Motor neuron (in vitro differentiated cells): ENCODE measurements at regions not wholly inside any gene's neighbourhood (a gene's known extent, or its start where the extent isn't known, plus 50 kb on each side); places are given as distances from the start of the nearest gene placed in this dataset.
A peak's percentile ranks its signal among the peaks of the same experiment; 100 is the strongest.

Source experiments
- ATAC-seq, 8 experiments: fragments of 200-7000 bp; cut with Tn5 transposase; replicated peaks in 6 of 8; 2 replicates each; pipeline ENCODE4 v1.8.0; 2021; ENCODE audit warnings: mild to moderate bottlenecking in 8 of 8, moderate library complexity in 8 of 8
- H3K27ac ChIP-seq, 2 donors: fragments of 250-450 bp; sonication (Bioruptor Pico); 2 replicates each; pipeline ENCODE4 v1.9.0; 2021; ENCODE audit warnings: antibody characterized with exemption in 2 of 2, mild to moderate bottlenecking in 2 of 2, moderate library complexity in 1 of 2
- H3K4me1 ChIP-seq, 2 donors: fragments of 250-450 bp; sonication (Bioruptor Pico); replicated peaks in 1 of 2; 2 replicates each; pipeline ENCODE4 v1.6.1; 2021; ENCODE audit warnings: antibody characterized with exemption in 2 of 2, mild to moderate bottlenecking in 2 of 2, moderate library complexity in 1 of 2
- H3K4me3 ChIP-seq, 5 donors: fragments of 250-450 bp; sonication (Bioruptor Pico); 2 replicates each; pipeline ENCODE4 v1.9.0; 2021; ENCODE audit warnings: antibody characterized with exemption in 5 of 5, mild to moderate bottlenecking in 5 of 5, moderate library complexity in 4 of 5
- WGBS, 10 experiments: fragments of 450-650 bp; shearing (Covaris generic); methylation state at CpG; one replicate each; pipeline ENCODE4 v1.0.0; 2022; 5-methylcytosine and 5-hydroxymethylcytosine counted together
- in situ Hi-C, 9 experiments: fragments of 400-800 bp; cut with MboI; loops; one replicate each; pipeline ENCODE4 v1.15.0; 2021; ENCODE audit warnings: low sequenced_read_pairs in 9 of 9, low pct_unique_long_range_greater_than_20kb in 2 of 9; ENCODE audit not compliant: unreplicated experiment in 9 of 9

GRCh38 chr1:238537641-238538040 is 646.9 kb upstream of the ZP4 start:
- Histone ChIP-seq H3K4me1 (peaks cover 12 to 19% of the 10 kb centered on the region in 2 donors), H3K27ac (no peak overlapping the region), H3K4me3 (no peak overlapping the region)
- 16 to 64% (median 50%) methylated on average over 2 to 3 of the region's 3 CpGs for WGBS, 10 experiments
- ATAC-seq = peak in 2 of 8 experiments; percentile 45 to 54
- in situ Hi-C loops = no loop called here

GRCh38 chr1:238530209-238530851 is 639.6 kb upstream of the ZP4 start:
- in situ Hi-C loops = no loop called here
- WGBS, 10 experiments = 0 to 100% (median 91%) methylated on average over 1 to 7 of the region's 13 CpGs; no CpG with 5 or more reads in 2 of the 10 experiments
- ATAC-seq = no peak
- no peak overlapping the region for H3K27ac ChIP-seq
- no peak overlapping the region for H3K4me3 ChIP-seq
- H3K4me1 ChIP-seq = no peaks in the 10 kb centered on the region

GRCh38 chr1:238517711-238518110 is 627.0 kb upstream of the ZP4 start:
- Histone ChIP-seq H3K27ac (no peak overlapping the region), H3K4me1 (no peaks in the 10 kb centered on the region), H3K4me3 (no peak overlapping the region)
- no peak for ATAC-seq
- in situ Hi-C loops = no loop called here
- 26 to 88% (median 77%) methylated on average over 2 to 4 of the region's 4 CpGs for WGBS, 10 experiments

GRCh38 chr1:238501290-238501689 is 610.6 kb upstream of the ZP4 start:
- H3K27ac ChIP-seq = no peak overlapping the region
- no peak overlapping the region for H3K4me3 ChIP-seq
- no peaks in the 10 kb centered on the region for H3K4me1 ChIP-seq
- in situ Hi-C loops = no loop called here
- ATAC-seq = no peak
- WGBS, 10 experiments = 6 to 96% (median 65%) methylated on average over 1 to 3 of the region's 3 CpGs

GRCh38 chr1:238499021-238499420 is 608.3 kb upstream of the ZP4 start:
- Histone ChIP-seq H3K4me1 (no peaks in the 10 kb centered on the region), H3K4me3 (no peak overlapping the region), H3K27ac (no peak overlapping the region)
- 0 to 100% (median 86%) methylated on average over 2 to 5 of the region's 5 CpGs; no CpG with 5 or more reads in 1 of the 10 experiments for WGBS, 10 experiments
- no peak for ATAC-seq
- in situ Hi-C loops = no loop called here

- ATAC-seq = no peak
- in situ Hi-C loops = no loop called here
- WGBS, 10 experiments = 23 to 100% (median 89%) methylated on average over 1 to 11 of the region's 11 CpGs; no CpG with 5 or more reads in 1 of the 10 experiments
Measured at GRCh38 chr1:238492271-238492670, 601.5 kb upstream of the ZP4 start.

GRCh38 chr1:238491265-238491664 is 600.5 kb upstream of the ZP4 start:
- H3K27ac ChIP-seq = no peak overlapping the region
- in situ Hi-C loops = no loop called here
- ATAC-seq = no peak
- H3K4me1 ChIP-seq = peaks cover 0 to 1% of the 10 kb centered on the region in 2 donors
- H3K4me3 ChIP-seq = no peak overlapping the region
- WGBS, 10 experiments = 0 to 98% (median 87%) methylated on average over 1 to 6 of the region's 12 CpGs; no CpG with 5 or more reads in 4 of the 10 experiments

More at GRCh38 chr1:238492271-238492670, 601.5 kb upstream of the ZP4 start:
- H3K4me3 ChIP-seq = no peak overlapping the region
- no peaks in the 10 kb centered on the region for H3K4me1 ChIP-seq
- no peak overlapping the region for H3K27ac ChIP-seq

GRCh38 chr1:238489006-238489405 is 598.3 kb upstream of the ZP4 start:
- in situ Hi-C loops = no loop called here
- H3K4me3 ChIP-seq = no peak overlapping the region
- ATAC-seq = no peak
- WGBS, 10 experiments = 10 to 100% (median 82%) methylated on average over 2 to 3 of the region's 3 CpGs
- peaks cover 2 to 5% of the 10 kb centered on the region in 2 donors for H3K4me1 ChIP-seq
- no peak overlapping the region for H3K27ac ChIP-seq

- H3K4me1 ChIP-seq = peaks cover 5 to 7% of the 10 kb centered on the region in 2 donors
- no peak overlapping the region for H3K27ac ChIP-seq
- no peak overlapping the region for H3K4me3 ChIP-seq
- ATAC-seq = no peak
- WGBS, 10 experiments = 10 to 100% (median 82%) methylated on average over 1 to 2 of the region's 2 CpGs; no CpG with 5 or more reads in 1 of the 10 experiments
- in situ Hi-C loops = no loop called here
Measured at GRCh38 chr1:238488401-238488800, 597.7 kb upstream of the ZP4 start.

- Histone ChIP-seq H3K4me1 (peaks cover 7 to 9% of the 10 kb centered on the region in 2 donors), H3K4me3 (no peak overlapping the region), H3K27ac (no peak overlapping the region)
- WGBS, 10 experiments = 22 to 100% (median 95%) methylated on average over 1 of the region's 1 CpG; no CpG with 5 or more reads in 2 of the 10 experiments
- in situ Hi-C loops = no loop called here
- no peak for ATAC-seq
Measured at GRCh38 chr1:238487931-238488330, 597.2 kb upstream of the ZP4 start.

- WGBS, 10 experiments = 30 to 100% (median 55%) methylated on average over 1 to 4 of the region's 5 CpGs
- peak in 6 of 8 experiments; percentile 31 to 69 (median 48) for ATAC-seq
- H3K4me3 ChIP-seq = peak overlapping the region in 4 of 5 donors; percentile 17 to 40 (median 30)
- H3K4me1 ChIP-seq = peaks cover 7 to 9% of the 10 kb centered on the region in 2 donors
- H3K27ac ChIP-seq = peak overlapping the region; percentile 69 to 87
- in situ Hi-C loops = no loop called here
Measured at GRCh38 chr1:238485912-238486209, 595.1 kb upstream of the ZP4 start.

- peak overlapping the region in 4 of 5 donors; percentile 17 to 40 (median 30) for H3K4me3 ChIP-seq
- in situ Hi-C loops = no loop called here
- WGBS, 10 experiments = 0 to 100% (median 31%) methylated on average over 1 to 12 of the region's 14 CpGs; no CpG with 5 or more reads in 1 of the 10 experiments
Measured at GRCh38 chr1:238485057-238485911, 594.6 kb upstream of the ZP4 start.

GRCh38 chr1:238484121-238484520 is 593.4 kb upstream of the ZP4 start:
- in situ Hi-C loops = no loop called here
- Histone ChIP-seq H3K4me3 (peak overlapping the region in 3 of 5 donors; percentile 21 to 40 (median 39)), H3K4me1 (peaks cover 7 to 12% of the 10 kb centered on the region in 2 donors), H3K27ac (peak overlapping the region in 1 of 2 donors; percentile 87)
- WGBS, 10 experiments = 0 to 100% (median 51%) methylated on average over 1 to 4 of the region's 4 CpGs
- ATAC-seq = no peak

More at GRCh38 chr1:238485057-238485911, 594.6 kb upstream of the ZP4 start:
- Histone ChIP-seq H3K4me1 (peaks cover 7 to 9% of the 10 kb centered on the region in 2 donors), H3K27ac (peak overlapping the region; percentile 69 to 87)
- peak; percentile 72 to 96 (median 90) for ATAC-seq
